ENCODE measurements at regions not wholly inside any gene's neighbourhood (a gene's known extent, or its start where the extent isn't known, plus 50 kb on each side); places are given as distances from the start of the nearest gene placed in this dataset.
"Not testable (repeated sequence)": the region's sequence is repeated elsewhere in the genome, so short reads cannot be mapped to it uniquely, and the experiment has no call there.

DNA sequence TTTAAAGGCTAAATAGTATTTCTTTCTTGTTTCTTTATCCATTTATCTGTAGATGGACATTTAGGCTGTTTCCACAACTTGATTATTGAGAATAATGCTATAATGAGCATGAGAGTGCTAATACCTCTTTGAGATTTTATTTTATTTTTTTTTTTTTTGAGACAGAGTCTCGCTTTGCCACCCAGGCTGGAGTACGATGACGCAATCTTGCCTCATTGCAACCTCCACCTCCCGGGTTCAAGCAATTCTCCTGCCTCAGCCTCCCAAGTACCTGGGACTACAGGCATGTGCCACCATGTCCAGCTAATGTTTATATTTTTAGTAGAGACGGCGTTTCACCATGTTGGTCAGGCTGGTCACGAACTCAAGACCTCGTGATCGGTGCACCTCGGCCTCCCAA is 366.5 kb upstream of the PODXL start:
- H2BK15ac ChIP-seq (ENCODE audit: low read depth, low read length); H2BK120ac ChIP-seq (ENCODE audit: low read depth, low read length); H2BK20ac ChIP-seq (ENCODE audit: low read depth, low read length); POLR2A ChIA-PET (ENCODE audit: unreplicated experiment); H3K79me1 ChIP-seq (ENCODE audit: low read depth in 1 of 2, low read length in 2 of 2); H3K4me2 ChIP-seq (ENCODE audit: low read depth, low read length); H4K5ac ChIP-seq (ENCODE audit: low read depth, low read length); dilution Hi-C loops (cut with HindIII; ENCODE audit: low sequenced_read_pairs, unreplicated experiment); H3K56ac ChIP-seq (ENCODE audit: extremely low read depth, insufficient read depth, low read length); ATAC-seq (ENCODE audit: low read depth); H3K9me1 ChIP-seq (ENCODE audit: insufficient read depth, low read length); H3K18ac ChIP-seq (ENCODE audit: low read depth, low read length); H2AK5ac ChIP-seq (ENCODE audit: low read depth, low read length); H4K20me1 ChIP-seq (ENCODE audit: insufficient read depth, low read length); H3K27ac ChIP-seq (ENCODE audit: insufficient read depth, low read length); H3K36me3 ChIP-seq (ENCODE audit: control insufficient read depth, insufficient read depth, low read length); H3K9me3 ChIP-seq (ENCODE audit: control insufficient read depth, insufficient read depth, low read length); H4K91ac ChIP-seq (ENCODE audit: insufficient read depth, low read depth, low read length); H3K27me3 ChIP-seq (ENCODE audit: control insufficient read depth, insufficient read depth, low read length); CTCF ChIA-PET; H3K4ac ChIP-seq (ENCODE audit: low read depth, low read length); H2BK5ac ChIP-seq (ENCODE audit: low read depth, low read length, poor library complexity, severe bottlenecking); H3K23ac ChIP-seq (ENCODE audit: low read depth, low read length); H3K9ac ChIP-seq (ENCODE audit: low read depth, low read length); intact Hi-C loops (cut with micrococcal nuclease); BruUV-seq (replicated peaks); H2AFZ ChIP-seq (replicated peaks; ENCODE audit: low read length, poor library complexity); H3K4me1 ChIP-seq (ENCODE audit: control insufficient read depth, insufficient read depth, low read length); H3K4me3 ChIP-seq (ENCODE audit: insufficient read depth, low read depth, low read length); H3K14ac ChIP-seq (replicated peaks; ENCODE audit: low read depth, low read length); H2AK9ac ChIP-seq (replicated peaks; ENCODE audit: low read depth, low read length, poor library complexity); H4K8ac ChIP-seq (ENCODE audit: low read depth in 2 of 2, low read length in 2 of 2); in situ Hi-C loops (cut with MboI; ENCODE audit: low sequenced_read_pairs); DNase-seq: not testable (repeated sequence)
- 0 out of 2 replicates have a peak, but pooled peaks have one; percentile 10 for TF ChIP-seq CEBPB (IDR thresholded peaks at IDR 0.05; ENCODE audit: low read depth, low read length)
- 84% methylated on average over 6 of the region's 10 CpGs; no CpG with 5 or more reads in 1 of the 2 experiments for WGBS, 2 experiments (ENCODE audit: extremely low coverage in 2 of 2, insufficient read length in 1 of 2)

Data from IMR-90 (cell line).